Ishikawa (cell line): ENCODE measurements at regions not wholly inside any gene's neighbourhood (a gene's known extent, or its start where the extent isn't known, plus 50 kb on each side); places are given as distances from the start of the nearest gene placed in this dataset.

Source experiments
- EP300 ChIP-seq: IDR thresholded peaks from 2 replicates; pipeline ENCODE4 v1.6.1; 2012; ENCODE audit warnings: borderline replicate concordance
- RAD21 ChIP-seq: IDR thresholded peaks from 2 replicates; pipeline ENCODE4 v1.6.1; 2012; ENCODE audit warnings: low read depth
- YY1 ChIP-seq: IDR thresholded peaks from 2 replicates; pipeline ENCODE4 v1.6.1; 2012; ENCODE audit warnings: low read depth
- TF ChIP-seq, protein P1 (sequence below): IDR thresholded peaks from 2 replicates; pipeline ENCODE4 v1.6.1; 2012; ENCODE audit warnings: low read depth, mild to moderate bottlenecking

DNA sequence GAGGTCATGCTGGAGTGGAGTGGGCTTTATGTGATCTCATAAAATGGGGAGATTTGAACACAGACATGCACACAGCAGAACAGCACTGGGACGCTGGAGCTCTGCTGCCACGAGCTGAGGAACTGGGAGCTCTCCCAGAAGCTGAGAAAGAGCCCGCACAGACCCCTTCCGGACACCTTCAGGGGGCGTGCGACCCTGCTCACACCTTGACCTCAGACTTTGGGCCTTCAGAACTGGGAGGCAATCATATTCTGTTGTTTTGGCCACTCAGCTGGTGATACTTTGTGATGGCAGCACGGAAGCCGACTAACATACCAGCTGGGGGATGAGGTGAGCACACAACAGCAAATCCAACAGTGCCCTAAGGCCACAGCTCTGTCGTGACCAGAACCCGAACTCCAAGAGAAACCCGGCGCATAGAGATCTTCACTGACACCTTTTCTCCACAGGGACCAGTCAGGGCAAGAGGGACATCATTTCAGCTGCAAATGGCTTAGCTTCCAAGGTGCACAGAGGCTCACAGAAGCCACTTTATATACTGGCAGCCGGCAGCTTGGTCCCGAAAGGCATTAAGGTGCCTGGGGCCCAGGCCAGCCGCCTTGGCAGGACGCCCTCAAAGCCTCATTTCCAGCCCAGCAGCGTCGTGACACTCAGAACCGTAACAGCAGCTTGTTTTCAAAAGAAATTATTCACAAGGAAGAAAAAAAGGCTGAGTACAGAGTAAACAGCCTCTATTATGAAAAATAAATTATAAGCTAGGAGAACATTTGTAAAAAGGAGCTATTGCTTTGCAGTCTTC is 89.3 kb downstream of the RNASET2 start:
- TF ChIP-seq EP300: no peak
- TF ChIP-seq, protein P1, sequence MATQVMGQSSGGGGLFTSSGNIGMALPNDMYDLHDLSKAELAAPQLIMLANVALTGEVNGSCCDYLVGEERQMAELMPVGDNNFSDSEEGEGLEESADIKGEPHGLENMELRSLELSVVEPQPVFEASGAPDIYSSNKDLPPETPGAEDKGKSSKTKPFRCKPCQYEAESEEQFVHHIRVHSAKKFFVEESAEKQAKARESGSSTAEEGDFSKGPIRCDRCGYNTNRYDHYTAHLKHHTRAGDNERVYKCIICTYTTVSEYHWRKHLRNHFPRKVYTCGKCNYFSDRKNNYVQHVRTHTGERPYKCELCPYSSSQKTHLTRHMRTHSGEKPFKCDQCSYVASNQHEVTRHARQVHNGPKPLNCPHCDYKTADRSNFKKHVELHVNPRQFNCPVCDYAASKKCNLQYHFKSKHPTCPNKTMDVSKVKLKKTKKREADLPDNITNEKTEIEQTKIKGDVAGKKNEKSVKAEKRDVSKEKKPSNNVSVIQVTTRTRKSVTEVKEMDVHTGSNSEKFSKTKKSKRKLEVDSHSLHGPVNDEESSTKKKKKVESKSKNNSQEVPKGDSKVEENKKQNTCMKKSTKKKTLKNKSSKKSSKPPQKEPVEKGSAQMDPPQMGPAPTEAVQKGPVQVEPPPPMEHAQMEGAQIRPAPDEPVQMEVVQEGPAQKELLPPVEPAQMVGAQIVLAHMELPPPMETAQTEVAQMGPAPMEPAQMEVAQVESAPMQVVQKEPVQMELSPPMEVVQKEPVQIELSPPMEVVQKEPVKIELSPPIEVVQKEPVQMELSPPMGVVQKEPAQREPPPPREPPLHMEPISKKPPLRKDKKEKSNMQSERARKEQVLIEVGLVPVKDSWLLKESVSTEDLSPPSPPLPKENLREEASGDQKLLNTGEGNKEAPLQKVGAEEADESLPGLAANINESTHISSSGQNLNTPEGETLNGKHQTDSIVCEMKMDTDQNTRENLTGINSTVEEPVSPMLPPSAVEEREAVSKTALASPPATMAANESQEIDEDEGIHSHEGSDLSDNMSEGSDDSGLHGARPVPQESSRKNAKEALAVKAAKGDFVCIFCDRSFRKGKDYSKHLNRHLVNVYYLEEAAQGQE: no peak
- no peak for TF ChIP-seq YY1
- TF ChIP-seq RAD21: no peak
